Stimulated activated CD8-positive, alpha-beta memory T cell treated with anti-CD3 and anti-CD28 coated beads, Interleukin-7, amount 100 ng/mL, for 24 hours (primary cell): ENCODE measurements at regions not wholly inside any gene's neighbourhood (a gene's known extent, or its start where the extent isn't known, plus 50 kb on each side); places are given as distances from the start of the nearest gene placed in this dataset.

ENCODE experiments used
- DNase-seq: peaks from one replicate; pipeline ENCODE4 v3.0.0-alpha.2; 2020; ENCODE audit warnings: low read depth

- no peak for DNase-seq
Measured at GRCh38 chr11:70725739-70726138, 327.4 kb downstream of the CTTN start.

GRCh38 chr11:70727021-70727420, 328.7 kb downstream of the CTTN start:
- no peak for DNase-seq

- DNase-seq: no peak
Measured at GRCh38 chr11:70727899-70728620, 329.7 kb downstream of the CTTN start.

- no peak for DNase-seq
Measured at GRCh38 chr11:70729949-70730348, 331.6 kb downstream of the CTTN start.

- no peak for DNase-seq
Measured at GRCh38 chr11:70730411-70730810, 332.1 kb downstream of the CTTN start.

GRCh38 chr11:70731271-70732022, 333.1 kb downstream of the CTTN start:
- DNase-seq: no peak

- no peak for DNase-seq
Measured at GRCh38 chr11:70732023-70732880, 333.9 kb downstream of the CTTN start.

- no peak for DNase-seq
Measured at GRCh38 chr11:70732881-70733196, 334.5 kb downstream of the CTTN start.

- DNase-seq: no peak
Measured at GRCh38 chr11:70733327-70734325, 335.3 kb downstream of the CTTN start.

GRCh38 chr11:70734379-70734778, 336.1 kb downstream of the CTTN start:
- no peak for DNase-seq

- DNase-seq: no peak
Measured at GRCh38 chr11:70734911-70735310, 336.6 kb downstream of the CTTN start.

GRCh38 chr11:70735976-70736375, 337.6 kb downstream of the CTTN start:
- DNase-seq: no peak

- DNase-seq: no peak
Measured at GRCh38 chr11:70736461-70736860, 338.1 kb downstream of the CTTN start.

- DNase-seq: no peak
Measured at GRCh38 chr11:70736937-70737640, 338.8 kb downstream of the CTTN start.

GRCh38 chr11:70737816-70738630, 339.7 kb downstream of the CTTN start:
- no peak for DNase-seq

- no peak for DNase-seq
Measured at GRCh38 chr11:70738661-70739060, 340.3 kb downstream of the CTTN start.

- DNase-seq: no peak
Measured at GRCh38 chr11:70739091-70739490, 340.8 kb downstream of the CTTN start.

- DNase-seq: no peak
Measured at GRCh38 chr11:70739811-70740487, 341.6 kb downstream of the CTTN start.

GRCh38 chr11:70740488-70740851, 342.1 kb downstream of the CTTN start:
- DNase-seq: no peak

- DNase-seq: no peak
Measured at GRCh38 chr11:70741085-70741484, 342.8 kb downstream of the CTTN start.
